OCI-LY1 (cell line): ENCODE measurements at regions not wholly inside any gene's neighbourhood (a gene's known extent, or its start where the extent isn't known, plus 50 kb on each side); places are given as distances from the start of the nearest gene placed in this dataset.
"Not testable (repeated sequence)": the region's sequence is repeated elsewhere in the genome, so short reads cannot be mapped to it uniquely, and the experiment has no call there.

Experiments used
- EZH2 ChIP-seq: fragments of 200-600 bp; sonication (generic), shearing (Covaris generic); IDR thresholded peaks from 2 replicates; pipeline ENCODE4 v1.8.0; 2017; ENCODE audit warnings: borderline replicate concordance, mixed run types, mild to moderate bottlenecking, antibody characterized with exemption, low read length, moderate library complexity, mixed read lengths
- TF ChIP-seq, protein P1 (sequence below): fragments of 200-600 bp; sonication (generic), shearing (Covaris generic); IDR thresholded peaks from 2 replicates; pipeline ENCODE4 v1.5.1; 2017; ENCODE audit warnings: mild to moderate bottlenecking, antibody characterized with exemption, low read length, moderate library complexity, mixed read lengths

- TF ChIP-seq, protein P1, sequence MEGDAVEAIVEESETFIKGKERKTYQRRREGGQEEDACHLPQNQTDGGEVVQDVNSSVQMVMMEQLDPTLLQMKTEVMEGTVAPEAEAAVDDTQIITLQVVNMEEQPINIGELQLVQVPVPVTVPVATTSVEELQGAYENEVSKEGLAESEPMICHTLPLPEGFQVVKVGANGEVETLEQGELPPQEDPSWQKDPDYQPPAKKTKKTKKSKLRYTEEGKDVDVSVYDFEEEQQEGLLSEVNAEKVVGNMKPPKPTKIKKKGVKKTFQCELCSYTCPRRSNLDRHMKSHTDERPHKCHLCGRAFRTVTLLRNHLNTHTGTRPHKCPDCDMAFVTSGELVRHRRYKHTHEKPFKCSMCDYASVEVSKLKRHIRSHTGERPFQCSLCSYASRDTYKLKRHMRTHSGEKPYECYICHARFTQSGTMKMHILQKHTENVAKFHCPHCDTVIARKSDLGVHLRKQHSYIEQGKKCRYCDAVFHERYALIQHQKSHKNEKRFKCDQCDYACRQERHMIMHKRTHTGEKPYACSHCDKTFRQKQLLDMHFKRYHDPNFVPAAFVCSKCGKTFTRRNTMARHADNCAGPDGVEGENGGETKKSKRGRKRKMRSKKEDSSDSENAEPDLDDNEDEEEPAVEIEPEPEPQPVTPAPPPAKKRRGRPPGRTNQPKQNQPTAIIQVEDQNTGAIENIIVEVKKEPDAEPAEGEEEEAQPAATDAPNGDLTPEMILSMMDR = not testable (repeated sequence)
- not testable (repeated sequence) for TF ChIP-seq EZH2
Measured at GRCh38 chr9:62915168-62915567, 1725.3 kb downstream of the SPATA31A7 start.
